Mesendoderm (in vitro differentiated cells): ENCODE measurements at regions not wholly inside any gene's neighbourhood (a gene's known extent, or its start where the extent isn't known, plus 50 kb on each side); places are given as distances from the start of the nearest gene placed in this dataset.

Experiments
- DNase-seq: peaks from one replicate; pipeline ENCODE4 v3.0.0; 2013
- H2AK5ac ChIP-seq: 2 replicates; pipeline ENCODE4 v1.6.1; 2013; ENCODE audit warnings: low read length, inconsistent platforms
- H2BK120ac ChIP-seq: 2 replicates; pipeline ENCODE4 v1.6.1; 2013; ENCODE audit warnings: low read depth, mild to moderate bottlenecking, low read length, moderate library complexity, mixed read lengths
- H2BK15ac ChIP-seq: replicated peaks from 2 replicates; pipeline ENCODE4 v1.6.1; 2013; ENCODE audit warnings: low read depth, mild to moderate bottlenecking, moderate library complexity
- H2BK5ac ChIP-seq: 2 replicates; pipeline ENCODE4 v1.6.1; 2013; ENCODE audit warnings: low read length, inconsistent platforms
- H3K18ac ChIP-seq: 2 replicates; pipeline ENCODE4 v1.6.1; 2013; ENCODE audit warnings: mild to moderate bottlenecking, low read length, mixed read lengths
- H3K23ac ChIP-seq: one replicate; pipeline ENCODE4 v1.6.1; 2013; ENCODE audit warnings: low read length
- H3K27ac ChIP-seq: 2 replicates; pipeline ENCODE4 v1.5.1; 2013; ENCODE audit warnings: low read depth, mild to moderate bottlenecking, inconsistent platforms, low read length, moderate library complexity
- H3K27me3 ChIP-seq: 2 replicates; pipeline ENCODE4 v1.6.1; 2013; ENCODE audit warnings: low read length, control low read depth, mild to moderate bottlenecking, inconsistent platforms; ENCODE audit not compliant: insufficient read depth, poor library complexity
- H3K36me3 ChIP-seq: 2 replicates; pipeline ENCODE4 v1.6.1; 2013; ENCODE audit warnings: low read length, inconsistent platforms; ENCODE audit not compliant: control insufficient read depth, insufficient read depth
- H3K4ac ChIP-seq: one replicate; pipeline ENCODE4 v1.6.1; 2013; ENCODE audit warnings: low read depth, mild to moderate bottlenecking, low read length, moderate library complexity
- H3K4me1 ChIP-seq: 2 replicates; pipeline ENCODE4 v1.6.1; 2013; ENCODE audit warnings: low read depth, low read length, inconsistent platforms; ENCODE audit not compliant: control insufficient read depth
- H3K4me2 ChIP-seq: 2 replicates; pipeline ENCODE4 v1.6.1; 2013; ENCODE audit warnings: low read length
- H3K4me3 ChIP-seq: 2 replicates; pipeline ENCODE4 v1.5.1; 2013; ENCODE audit warnings: mild to moderate bottlenecking, low read length
- H3K56ac ChIP-seq: one replicate; pipeline ENCODE4 v1.6.1; 2013; ENCODE audit warnings: low read length
- H3K79me1 ChIP-seq: 2 replicates; pipeline ENCODE4 v1.6.1; 2013; ENCODE audit warnings: low read length, inconsistent platforms
- H3K79me2 ChIP-seq: 2 replicates; pipeline ENCODE4 v1.6.1; 2013; ENCODE audit warnings: mild to moderate bottlenecking, low read length; ENCODE audit not compliant: control insufficient read depth, insufficient read depth
- H3K9ac ChIP-seq: 2 replicates; pipeline ENCODE4 v1.6.1; 2013; ENCODE audit warnings: low read length, inconsistent platforms
- H4K5ac ChIP-seq: one replicate; pipeline ENCODE4 v1.6.1; 2013; ENCODE audit warnings: low read length
- H4K8ac ChIP-seq: one replicate; pipeline ENCODE4 v1.6.1; 2013; ENCODE audit warnings: low read depth, mild to moderate bottlenecking, control low read depth, low read length, moderate library complexity
- WGBS: extraction: QIAGEN DNeasy Blood & Tissue Kit; methylation state at CpG from one replicate; pipeline ENCODE4 v1.1.7; 2013; ENCODE audit warnings: low lambda C conversion rate, missing lambda C conversion rate; ENCODE audit not compliant: insufficient coverage; ENCODE audit errors: extremely low coverage; 5-methylcytosine and 5-hydroxymethylcytosine counted together

DNA sequence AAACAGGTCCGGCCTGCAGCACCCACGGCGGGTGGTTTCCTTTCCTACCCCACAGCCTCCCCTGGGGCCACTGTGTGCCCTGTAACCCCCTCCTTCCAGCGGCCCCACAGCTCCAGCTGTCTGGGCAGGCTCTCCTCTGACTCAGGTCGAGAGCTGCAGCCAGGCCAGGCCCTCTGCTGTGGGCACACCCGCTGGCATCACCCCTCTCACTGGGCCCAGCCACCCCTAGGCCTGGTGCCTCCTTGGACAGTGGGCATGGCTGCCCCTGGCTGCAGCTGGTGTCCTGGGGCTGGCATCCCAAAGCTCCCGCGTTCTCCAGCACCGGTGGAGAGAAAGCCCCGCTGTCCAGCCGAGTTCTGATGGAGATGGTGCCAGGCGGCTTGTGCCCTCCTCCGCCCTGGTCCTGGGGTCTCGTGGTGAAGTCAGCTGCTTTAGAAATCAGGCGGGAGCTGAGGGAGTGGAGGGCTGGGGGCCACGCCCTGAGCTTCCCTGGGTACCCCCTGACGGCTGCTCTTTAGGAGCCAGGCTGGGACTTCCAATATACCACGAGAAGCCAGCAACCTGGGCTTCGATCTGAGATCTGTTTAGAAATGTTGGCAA lies 114.9 kb downstream of the KIF26A start:
- Histone ChIP-seq H2BK5ac (no peak overlapping the region), H3K4me1 (no peaks in the 10 kb centered on the region), H3K79me2 (no peaks in the 10 kb centered on the region), H3K9ac (no peak overlapping the region), H2AK5ac (no peak overlapping the region), H3K27ac (no peak overlapping the region), H3K18ac (no peak overlapping the region), H3K4me2 (no peak overlapping the region), H3K27me3 (no peaks in the 10 kb centered on the region), H3K36me3 (no peaks in the 10 kb centered on the region), H3K79me1 (no peaks in the 10 kb centered on the region), H2BK120ac (no peak overlapping the region), H3K23ac (no peak overlapping the region), H3K4me3 (no peak overlapping the region), H2BK15ac (no peak overlapping the region), H3K56ac (no peak overlapping the region), H4K8ac (no peak overlapping the region), H4K5ac (no peak overlapping the region), H3K4ac (no peak overlapping the region)
- no CpG with 5 or more reads among the region's 19 CpGs for WGBS
- no peak for DNase-seq

GRCh38 chr14:104253901-104254353 lies 115.5 kb downstream of the KIF26A start:
- no peak overlapping the region for H2AK5ac ChIP-seq
- H3K23ac ChIP-seq, result no peak overlapping the region
- H2BK120ac ChIP-seq, result no peak overlapping the region
- H2BK5ac ChIP-seq, result no peak overlapping the region
- no peak overlapping the region for H4K5ac ChIP-seq
- no peak overlapping the region for H3K4ac ChIP-seq
- no peaks in the 10 kb centered on the region for H3K4me1 ChIP-seq
- no peak for DNase-seq
- H3K36me3 ChIP-seq, result no peaks in the 10 kb centered on the region
- H3K27ac ChIP-seq, result no peak overlapping the region
- no peaks in the 10 kb centered on the region for H3K79me2 ChIP-seq
- H3K79me1 ChIP-seq, result no peaks in the 10 kb centered on the region
- no peak overlapping the region for H3K9ac ChIP-seq
- no peak overlapping the region for H3K56ac ChIP-seq
- WGBS, result no CpG with 5 or more reads among the region's 16 CpGs
- no peak overlapping the region for H3K4me3 ChIP-seq
- H3K27me3 ChIP-seq, result no peaks in the 10 kb centered on the region
- no peak overlapping the region for H4K8ac ChIP-seq
- H2BK15ac ChIP-seq, result no peak overlapping the region
- no peak overlapping the region for H3K4me2 ChIP-seq
- no peak overlapping the region for H3K18ac ChIP-seq

- H2BK5ac ChIP-seq, result no peak overlapping the region
- H3K4me2 ChIP-seq, result no peak overlapping the region
- no CpG with 5 or more reads among the region's 13 CpGs for WGBS
- H3K36me3 ChIP-seq, result no peaks in the 10 kb centered on the region
- no peak overlapping the region for H4K8ac ChIP-seq
- no peak overlapping the region for H3K23ac ChIP-seq
- no peak overlapping the region for H4K5ac ChIP-seq
- no peak overlapping the region for H3K27ac ChIP-seq
- no peak for DNase-seq
- H2BK15ac ChIP-seq, result no peak overlapping the region
- H3K79me1 ChIP-seq, result no peaks in the 10 kb centered on the region
- no peak overlapping the region for H3K56ac ChIP-seq
- H3K4ac ChIP-seq, result no peak overlapping the region
- no peak overlapping the region for H2BK120ac ChIP-seq
- no peaks in the 10 kb centered on the region for H3K27me3 ChIP-seq
- H3K18ac ChIP-seq, result no peak overlapping the region
- H3K79me2 ChIP-seq, result no peaks in the 10 kb centered on the region
- no peak overlapping the region for H3K4me3 ChIP-seq
- no peak overlapping the region for H3K9ac ChIP-seq
- no peak overlapping the region for H2AK5ac ChIP-seq
- no peaks in the 10 kb centered on the region for H3K4me1 ChIP-seq
Measured at GRCh38 chr14:104254735-104255400, 116.5 kb downstream of the KIF26A start.

GRCh38 chr14:104256025-104256424 lies 117.6 kb downstream of the KIF26A start:
- no peak for DNase-seq
- Histone ChIP-seq H3K4me3 (no peak overlapping the region), H3K18ac (no peak overlapping the region), H3K27ac (no peak overlapping the region), H3K9ac (no peak overlapping the region), H4K8ac (no peak overlapping the region), H3K23ac (no peak overlapping the region), H3K36me3 (no peaks in the 10 kb centered on the region), H3K56ac (no peak overlapping the region), H2BK120ac (no peak overlapping the region), H3K4ac (no peak overlapping the region), H3K27me3 (no peaks in the 10 kb centered on the region), H3K79me2 (no peaks in the 10 kb centered on the region), H3K4me2 (no peak overlapping the region), H3K79me1 (no peaks in the 10 kb centered on the region), H2AK5ac (no peak overlapping the region), H2BK15ac (no peak overlapping the region), H2BK5ac (no peak overlapping the region), H4K5ac (no peak overlapping the region), H3K4me1 (no peaks in the 10 kb centered on the region)
- no CpG with 5 or more reads among the region's 2 CpGs for WGBS

DNA sequence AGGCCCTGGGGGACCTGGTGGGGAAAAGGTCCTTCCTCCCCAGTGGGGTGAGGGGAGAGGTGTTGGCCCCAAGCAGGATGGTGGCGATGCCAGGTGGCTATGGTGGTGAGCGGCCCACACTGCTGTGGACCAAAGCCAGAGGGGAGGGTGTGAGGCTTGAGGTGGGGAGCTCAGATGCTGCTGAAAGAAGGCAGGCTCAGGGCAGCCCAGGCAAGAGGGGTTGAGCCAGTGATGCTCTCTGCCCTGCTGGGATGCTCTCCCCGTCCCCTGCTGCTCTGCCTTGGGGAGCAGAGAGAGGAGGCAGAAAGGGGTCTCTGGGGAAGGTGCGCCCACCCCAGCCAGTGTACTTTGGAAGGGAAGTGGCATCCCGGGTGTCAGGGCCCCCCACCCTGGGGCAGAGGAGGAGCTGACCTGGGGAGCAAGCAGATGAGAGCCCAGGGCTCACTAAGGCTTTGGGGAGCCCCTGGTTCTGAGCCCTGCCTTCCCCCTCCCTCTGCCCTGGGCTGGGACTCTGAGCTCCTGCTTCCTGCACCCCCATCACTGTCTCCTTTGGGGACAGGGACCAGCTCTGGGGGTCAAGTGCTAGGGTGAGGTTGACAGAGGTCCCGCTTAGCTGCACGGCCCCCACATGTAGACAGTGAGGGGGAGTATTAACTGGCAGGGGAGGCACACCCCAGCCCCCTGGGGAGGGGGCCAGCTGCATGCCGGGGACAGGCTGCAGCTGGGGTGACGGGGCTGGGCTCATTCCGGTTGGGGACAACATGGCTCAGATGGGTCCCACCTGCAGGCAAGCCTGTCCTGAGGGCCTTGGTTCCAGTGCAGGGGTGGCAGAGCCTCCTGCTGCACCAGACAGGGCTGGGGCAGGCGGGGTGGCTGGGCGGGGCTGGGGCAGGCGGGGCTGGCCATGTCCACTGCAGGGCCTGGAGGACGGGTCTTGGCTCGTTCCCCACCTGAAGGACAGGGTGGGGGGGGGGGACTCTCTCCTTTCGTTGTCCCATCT lies 124.4 kb downstream of the KIF26A start:
- H2BK15ac ChIP-seq, result no peak overlapping the region
- no peak overlapping the region for H2BK120ac ChIP-seq
- no peak overlapping the region for H2BK5ac ChIP-seq
- no peak overlapping the region for H3K56ac ChIP-seq
- H3K79me1 ChIP-seq, result no peaks in the 10 kb centered on the region
- no peaks in the 10 kb centered on the region for H3K27me3 ChIP-seq
- H3K36me3 ChIP-seq, result no peaks in the 10 kb centered on the region
- no peak overlapping the region for H2AK5ac ChIP-seq
- H3K9ac ChIP-seq, result no peak overlapping the region
- DNase-seq, result no peak
- H3K79me2 ChIP-seq, result no peaks in the 10 kb centered on the region
- H3K18ac ChIP-seq, result no peak overlapping the region
- H3K23ac ChIP-seq, result no peak overlapping the region
- no CpG with 5 or more reads among the region's 16 CpGs for WGBS
- no peak overlapping the region for H4K5ac ChIP-seq
- H3K4me3 ChIP-seq, result no peak overlapping the region
- H3K4me1 ChIP-seq, result no peaks in the 10 kb centered on the region
- no peak overlapping the region for H3K27ac ChIP-seq
- H3K4me2 ChIP-seq, result no peak overlapping the region
- no peak overlapping the region for H3K4ac ChIP-seq
- H4K8ac ChIP-seq, result no peak overlapping the region
